RPMI8226 (cell line): ENCODE measurements at regions not wholly inside any gene's neighbourhood (a gene's known extent, or its start where the extent isn't known, plus 50 kb on each side); places are given as distances from the start of the nearest gene placed in this dataset.

Experiments
- DNase-seq: peaks from one replicate; pipeline ENCODE4 v3.0.0-alpha.2; 2015

- no peak for DNase-seq
Observed at GRCh38 chr14:85793533-85793932, 263.6 kb downstream of the FLRT2 start.

GRCh38 chr14:85789506-85789905, 259.6 kb downstream of the FLRT2 start:
- no peak for DNase-seq

GRCh38 chr14:85788470-85789233, 258.7 kb downstream of the FLRT2 start:
- no peak for DNase-seq

GRCh38 chr14:85766295-85766694, 236.4 kb downstream of the FLRT2 start:
- DNase-seq: no peak

GRCh38 chr14:85764822-85765221, 234.9 kb downstream of the FLRT2 start:
- DNase-seq: no peak

GRCh38 chr14:85762526-85762925, 232.6 kb downstream of the FLRT2 start:
- no peak for DNase-seq

GRCh38 chr14:85752175-85752574, 222.2 kb downstream of the FLRT2 start:
- DNase-seq: no peak

GRCh38 chr14:85744573-85744972, 214.6 kb downstream of the FLRT2 start:
- DNase-seq: no peak

GRCh38 chr14:85732031-85732430, 202.1 kb downstream of the FLRT2 start:
- DNase-seq: no peak

GRCh38 chr14:85731186-85731585, 201.2 kb downstream of the FLRT2 start:
- DNase-seq: no peak

GRCh38 chr14:85728476-85729065, 198.6 kb downstream of the FLRT2 start:
- DNase-seq: no peak

- no peak for DNase-seq
Observed at GRCh38 chr14:85714069-85714468, 184.1 kb downstream of the FLRT2 start.

- DNase-seq: no peak
Observed at GRCh38 chr14:85711620-85712019, 181.7 kb downstream of the FLRT2 start.
